GM23338 (cell line): ENCODE measurements at regions not wholly inside any gene's neighbourhood (a gene's known extent, or its start where the extent isn't known, plus 50 kb on each side); places are given as distances from the start of the nearest gene placed in this dataset.

Source experiments
- ATAC-seq: fragments of 200-7000 bp; cut with Tn5 transposase; 3 replicates; pipeline ENCODE4 v1.9.1; 2020
- DNase-seq: peaks from one replicate; pipeline ENCODE4 v3.0.0-alpha.2; 2015; ENCODE audit warnings: low spot score
- H2AFZ ChIP-seq: fragments of 200-600 bp; sonication (generic); 2 replicates; pipeline ENCODE4 v1.8.0; 2016; ENCODE audit warnings: antibody characterized with exemption, mild to moderate bottlenecking, moderate library complexity
- H3F3A ChIP-seq: fragments of 200-600 bp; sonication (generic); replicated peaks from 2 replicates; pipeline ENCODE4 v1.8.0; 2017; ENCODE audit warnings: antibody characterized with exemption, mixed run types, low read depth
- H3K27ac ChIP-seq: fragments of 200-600 bp; sonication (generic); 2 replicates; pipeline ENCODE4 v1.6.1; 2016; ENCODE audit warnings: low read depth
- H3K27me3 ChIP-seq: fragments of 200-600 bp; sonication (generic); 2 replicates; pipeline ENCODE4 v1.8.0; 2016; ENCODE audit warnings: mild to moderate bottlenecking, mixed run types, moderate library complexity; ENCODE audit not compliant: insufficient read depth
- H3K36me3 ChIP-seq: fragments of 200-600 bp; sonication (generic); 2 replicates; pipeline ENCODE4 v1.8.0; 2016; ENCODE audit warnings: mild to moderate bottlenecking; ENCODE audit not compliant: insufficient read depth
- H3K4me1 ChIP-seq: fragments of 200-600 bp; sonication (generic); 2 replicates; pipeline ENCODE4 v1.8.0; 2016; ENCODE audit warnings: mild to moderate bottlenecking, moderate library complexity; ENCODE audit not compliant: insufficient read depth
- H3K4me2 ChIP-seq: fragments of 200-600 bp; sonication (generic); 2 replicates; pipeline ENCODE4 v1.7.1; 2017; ENCODE audit warnings: mixed run types
- H3K4me3 ChIP-seq: fragments of 200-600 bp; sonication (generic); 2 replicates; pipeline ENCODE4 v1.6.1; 2016; ENCODE audit warnings: mixed run types
- H3K79me2 ChIP-seq: fragments of 200-600 bp; sonication (generic); replicated peaks from 2 replicates; pipeline ENCODE4 v1.8.0; 2017; ENCODE audit warnings: mild to moderate bottlenecking; ENCODE audit not compliant: insufficient read depth
- H3K9me2 ChIP-seq: fragments of 200-600 bp; sonication (generic); 2 replicates; pipeline ENCODE4 v1.8.0; 2017; ENCODE audit not compliant: insufficient read depth
- H4K20me1 ChIP-seq: fragments of 200-600 bp; sonication (generic); replicated peaks from 2 replicates; pipeline ENCODE4 v1.8.0; 2017; ENCODE audit warnings: mild to moderate bottlenecking; ENCODE audit not compliant: insufficient read depth
- H3K27ac Mint-ChIP-seq: 2 replicates; pipeline ENCODE4 v1.8.0; 2020; ENCODE audit warnings: inconsistent platforms, mild to moderate bottlenecking, moderate library complexity, mixed read lengths
- H3K27me3 Mint-ChIP-seq: 3 replicates; pipeline ENCODE4 v1.8.0; 2022; ENCODE audit warnings: low read depth, mild to moderate bottlenecking, moderate library complexity, mixed read lengths, inconsistent platforms; ENCODE audit not compliant: insufficient read depth, poor library complexity
- H3K36me3 Mint-ChIP-seq: 3 replicates; pipeline ENCODE4 v1.8.0; 2021; ENCODE audit warnings: low read depth, mild to moderate bottlenecking, inconsistent platforms, moderate library complexity, mixed read lengths
- H3K4me1 Mint-ChIP-seq: 3 replicates; pipeline ENCODE4 v1.8.0; 2020; ENCODE audit warnings: mild to moderate bottlenecking, inconsistent platforms, mixed read lengths
- H3K4me3 Mint-ChIP-seq: 3 replicates; pipeline ENCODE4 v1.8.0; 2021; ENCODE audit warnings: moderate library complexity, mild to moderate bottlenecking, inconsistent platforms, mixed read lengths
- H3K9me3 Mint-ChIP-seq: 3 replicates; pipeline ENCODE4 v1.8.0; 2020; ENCODE audit warnings: moderate library complexity, mild to moderate bottlenecking, inconsistent platforms, mixed read lengths
- CREB1 ChIP-seq: fragments of 250-450 bp; sonication (Bioruptor Pico); IDR thresholded peaks from 2 replicates; pipeline ENCODE4 v1.5.0; 2020; ENCODE audit warnings: low read depth, mild to moderate bottlenecking, moderate library complexity
- ETS1 ChIP-seq: IDR thresholded peaks from 2 replicates; pipeline ENCODE4 v1.6.1; 2016; ENCODE audit warnings: antibody characterized with exemption
- EZH2 ChIP-seq: fragments of 200-600 bp; sonication (generic); IDR thresholded peaks from one replicate; pipeline ENCODE4 v1.8.0; 2017; ENCODE audit warnings: antibody characterized with exemption, mild to moderate bottlenecking, low read depth; ENCODE audit not compliant: unreplicated experiment
- EZH2phosphoT487 ChIP-seq: fragments of 200-600 bp; sonication (generic); IDR thresholded peaks from one replicate; pipeline ENCODE4 v1.8.1; 2018; ENCODE audit warnings: antibody characterized with exemption; ENCODE audit not compliant: unreplicated experiment
- JUNB ChIP-seq: IDR thresholded peaks from one replicate; pipeline ENCODE4 v1.6.1; 2016; ENCODE audit warnings: antibody characterized with exemption; ENCODE audit not compliant: unreplicated experiment
- NANOG ChIP-seq: IDR thresholded peaks from 2 replicates; pipeline ENCODE4 v1.6.1; 2016; ENCODE audit warnings: antibody characterized with exemption, borderline replicate concordance
- POLR2AphosphoS5 ChIP-seq: IDR thresholded peaks from 2 replicates; pipeline ENCODE4 v1.6.1; 2016; ENCODE audit warnings: antibody characterized with exemption, low read depth
- STAT1 ChIP-seq: IDR thresholded peaks from one replicate; pipeline ENCODE4 v1.6.1; 2016; ENCODE audit warnings: antibody characterized with exemption; ENCODE audit not compliant: unreplicated experiment
- ZNF114 ChIP-seq: fragments of 250-450 bp; sonication (Bioruptor Pico); IDR thresholded peaks from 2 replicates; pipeline ENCODE4 v1.5.0; 2020; ENCODE audit warnings: mild to moderate bottlenecking, moderate library complexity
- ZNF331 ChIP-seq: fragments of 250-450 bp; sonication (Bioruptor Pico); IDR thresholded peaks from 2 replicates; pipeline ENCODE4 v1.5.0; 2020; ENCODE audit warnings: low read depth, mild to moderate bottlenecking, moderate library complexity

- TF ChIP-seq EZH2phosphoT487 = no peak
- TF ChIP-seq POLR2AphosphoS5 = no peak
- no peak for TF ChIP-seq ETS1
- no peak for TF ChIP-seq JUNB
- TF ChIP-seq CREB1 = no peak
- TF ChIP-seq STAT1 = no peak
- no peak for TF ChIP-seq ZNF331
- TF ChIP-seq EZH2 = no peak
- TF ChIP-seq NANOG = no peak
These were observed 209.9 kb downstream of the SUCLG1 start (continued) for GRCh38 chr2:84249140-84249539.

GRCh38 chr2:84247532-84247931 lies 211.5 kb downstream of the SUCLG1 start:
- H3K27ac Mint-ChIP-seq = no peak overlapping the region

GRCh38 chr2:84243788-84244733 lies 215.0 kb downstream of the SUCLG1 start:
- Histone ChIP-seq H3K27me3 (no peaks in the 10 kb centered on the region), H3K27ac (no peak overlapping the region)
- H3K36me3 Mint-ChIP-seq = no peaks in the 10 kb centered on the region
- TF ChIP-seq ETS1 = no peak
- no peak for TF ChIP-seq EZH2phosphoT487
- no peak for TF ChIP-seq POLR2AphosphoS5
- no peak for TF ChIP-seq ZNF331
- no peak for TF ChIP-seq ZNF114 (CRISPR knock-in tag)
- TF ChIP-seq JUNB = no peak
- TF ChIP-seq EZH2 = no peak
- TF ChIP-seq CREB1 = no peak
- TF ChIP-seq NANOG = no peak
- no peak for TF ChIP-seq STAT1

More at GRCh38 chr2:84247532-84247931, 211.5 kb downstream of the SUCLG1 start:
- Histone ChIP-seq H3F3A (no peaks in the 10 kb centered on the region), H3K4me3 (no peak overlapping the region), H2AFZ (no peak overlapping the region), H3K27me3 (no peaks in the 10 kb centered on the region), H4K20me1 (no peaks in the 10 kb centered on the region), H3K79me2 (no peaks in the 10 kb centered on the region), H3K9me2 (peaks cover 6% of the 10 kb centered on the region), H3K36me3 (no peaks in the 10 kb centered on the region), H3K4me2 (no peak overlapping the region), H3K4me1 (no peaks in the 10 kb centered on the region), H3K27ac (no peak overlapping the region)
- H3K9me3 Mint-ChIP-seq = no peaks in the 10 kb centered on the region; the same call in 2 of the 3 replicates
- no peak for DNase-seq
- TF ChIP-seq STAT1 = no peak
- TF ChIP-seq EZH2phosphoT487 = no peak
- no peak for TF ChIP-seq ZNF114 (CRISPR knock-in tag)
- no peak for TF ChIP-seq POLR2AphosphoS5
- no peak for TF ChIP-seq NANOG
- TF ChIP-seq ZNF331 = no peak
- H3K27me3 Mint-ChIP-seq = no peaks in the 10 kb centered on the region
- no peak overlapping the region for H3K4me3 Mint-ChIP-seq
- H3K4me1 Mint-ChIP-seq = peaks cover 8% of the 10 kb centered on the region
- no peaks in the 10 kb centered on the region for H3K36me3 Mint-ChIP-seq
- ATAC-seq = no peak

More at GRCh38 chr2:84243788-84244733, 215.0 kb downstream of the SUCLG1 start:
- no peaks in the 10 kb centered on the region for H3F3A ChIP-seq
- H3K4me3 ChIP-seq = no peak overlapping the region
- DNase-seq (no peak), ATAC-seq (no peak)
- no peaks in the 10 kb centered on the region for H3K4me1 ChIP-seq
- H3K9me2 ChIP-seq = peaks cover 18% of the 10 kb centered on the region
- Mint-ChIP-seq H3K4me3 (no peak overlapping the region), H3K27me3 (no peaks in the 10 kb centered on the region), H3K9me3 (no peaks in the 10 kb centered on the region; the same call in 2 of the 3 replicates), H3K27ac (no peak overlapping the region), H3K4me1 (0 out of 3 replicates have a peak, but pooled peaks cover 3% of the 10 kb centered on the region)
- H3K36me3 ChIP-seq = no peaks in the 10 kb centered on the region
- peak overlapping the region; percentile 87 for H2AFZ ChIP-seq
- H3K4me2 ChIP-seq = no peak overlapping the region
- no peaks in the 10 kb centered on the region for H4K20me1 ChIP-seq
- no peaks in the 10 kb centered on the region for H3K79me2 ChIP-seq
